SU-DHL-6 (cell line): ENCODE measurements at regions not wholly inside any gene's neighbourhood (a gene's known extent, or its start where the extent isn't known, plus 50 kb on each side); places are given as distances from the start of the nearest gene placed in this dataset.

Experiments
- H2AFZ ChIP-seq: fragments of 200-600 bp; sonication (generic); 2 replicates; pipeline ENCODE4 v1.6.1; 2014; ENCODE audit warnings: low read depth, mild to moderate bottlenecking, moderate library complexity, mixed read lengths, antibody characterized with exemption, low read length; ENCODE audit not compliant: severe bottlenecking
- H3F3A ChIP-seq: fragments of 200-600 bp; shearing (Covaris generic); 2 replicates; pipeline ENCODE4 v1.6.0; 2016; ENCODE audit warnings: antibody characterized with exemption, mild to moderate bottlenecking; ENCODE audit not compliant: insufficient read depth
- H3K27ac ChIP-seq: fragments of 200-600 bp; sonication (generic); 2 replicates; pipeline ENCODE4 v1.5.1; 2016; ENCODE audit warnings: low read depth, mild to moderate bottlenecking, low read length, moderate library complexity, mixed read lengths
- H3K27me3 ChIP-seq: fragments of 200-600 bp; sonication (generic), shearing (Covaris generic); 2 replicates; pipeline ENCODE4 v1.6.0; 2014; ENCODE audit warnings: mild to moderate bottlenecking, low read length
- H3K36me3 ChIP-seq: fragments of 200-600 bp; sonication (generic); 2 replicates; pipeline ENCODE4 v1.6.1; 2014; ENCODE audit warnings: mild to moderate bottlenecking, low read length, mixed read lengths
- H3K4me2 ChIP-seq: fragments of 300-600, 200-600 bp; shearing (Covaris generic), sonication (generic); 2 replicates; pipeline ENCODE4 v1.6.0; 2014; ENCODE audit warnings: low read length, low read depth, mild to moderate bottlenecking; ENCODE audit not compliant: poor library complexity, severe bottlenecking
- H3K4me3 ChIP-seq: fragments of 200-600 bp; sonication (generic); 2 replicates; pipeline ENCODE4 v1.5.1; 2014; ENCODE audit warnings: antibody characterized with exemption, low read length, mild to moderate bottlenecking, mixed read lengths; ENCODE audit not compliant: insufficient read depth, poor library complexity, severe bottlenecking
- H3K79me2 ChIP-seq: fragments of 200-600 bp; sonication (generic); 2 replicates; pipeline ENCODE4 v1.6.1; 2014; ENCODE audit warnings: mild to moderate bottlenecking, low read length, moderate library complexity; ENCODE audit not compliant: insufficient read depth
- H3K9ac ChIP-seq: fragments of 200-600 bp; sonication (generic); 2 replicates; pipeline ENCODE4 v1.7.0; 2014; ENCODE audit warnings: mild to moderate bottlenecking, low read length
- H3K9me2 ChIP-seq: fragments of 200-600 bp; sonication (generic); replicated peaks from 2 replicates; pipeline ENCODE4 v1.6.1; 2014; ENCODE audit warnings: low read length; ENCODE audit not compliant: insufficient read depth
- H3K9me3 ChIP-seq: fragments of 200-600 bp; sonication (generic); 2 replicates; pipeline ENCODE4 v1.6.1; 2014; ENCODE audit warnings: low read length, mixed read lengths; ENCODE audit not compliant: insufficient read depth
- H4K20me1 ChIP-seq: fragments of 200-600 bp; sonication (generic); 2 replicates; pipeline ENCODE4 v1.6.1; 2014; ENCODE audit warnings: low read depth, mild to moderate bottlenecking, antibody characterized with exemption, low read length, moderate library complexity, mixed read lengths
- EZH2phosphoT487 ChIP-seq: fragments of 200-600 bp; sonication (generic), shearing (Covaris generic); conservative IDR thresholded peaks from 2 replicates; pipeline ENCODE4 v1.6.1; 2018; ENCODE audit warnings: mild to moderate bottlenecking, antibody characterized with exemption, low read length, moderate library complexity, mixed read lengths
- TF ChIP-seq, protein P1 (sequence below): fragments of 200-600 bp; sonication (generic); IDR thresholded peaks from one replicate; pipeline ENCODE4 v1.5.1; 2017; ENCODE audit warnings: antibody characterized with exemption, mild to moderate bottlenecking, low read length, moderate library complexity; ENCODE audit not compliant: insufficient read depth, poor library complexity, severe bottlenecking

DNA sequence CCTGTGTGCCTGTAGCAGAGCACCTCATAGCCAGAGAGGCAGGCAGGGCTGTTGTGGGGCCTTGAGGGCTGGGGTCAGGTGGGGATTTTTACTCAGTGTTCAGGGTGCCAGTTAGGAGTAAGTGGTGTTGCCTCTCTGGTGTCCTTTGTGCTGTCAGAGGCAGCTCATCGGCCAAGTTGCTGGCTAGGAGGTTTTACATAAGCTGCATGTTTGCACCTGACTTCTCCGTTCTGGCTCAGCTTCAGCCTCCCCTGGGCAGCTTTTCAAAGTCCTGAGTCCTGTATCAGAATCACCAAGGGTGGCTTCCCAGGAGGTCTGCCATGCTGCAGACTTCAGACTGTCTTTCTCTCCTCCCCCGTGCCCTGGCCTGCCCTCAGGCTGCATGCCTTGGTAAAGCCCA is 242.6 kb upstream of the TPM1 start:
- H3K4me2 ChIP-seq: no peak overlapping the region
- no peaks in the 10 kb centered on the region for H3K9me2 ChIP-seq
- no peaks in the 10 kb centered on the region for H3K9me3 ChIP-seq
- H3K27ac ChIP-seq: no peak overlapping the region
- H3K27me3 ChIP-seq: no peaks in the 10 kb centered on the region
- no peaks in the 10 kb centered on the region for H3F3A ChIP-seq
- no peaks in the 10 kb centered on the region for H3K79me2 ChIP-seq
- TF ChIP-seq EZH2phosphoT487: no peak
- TF ChIP-seq, protein P1, sequence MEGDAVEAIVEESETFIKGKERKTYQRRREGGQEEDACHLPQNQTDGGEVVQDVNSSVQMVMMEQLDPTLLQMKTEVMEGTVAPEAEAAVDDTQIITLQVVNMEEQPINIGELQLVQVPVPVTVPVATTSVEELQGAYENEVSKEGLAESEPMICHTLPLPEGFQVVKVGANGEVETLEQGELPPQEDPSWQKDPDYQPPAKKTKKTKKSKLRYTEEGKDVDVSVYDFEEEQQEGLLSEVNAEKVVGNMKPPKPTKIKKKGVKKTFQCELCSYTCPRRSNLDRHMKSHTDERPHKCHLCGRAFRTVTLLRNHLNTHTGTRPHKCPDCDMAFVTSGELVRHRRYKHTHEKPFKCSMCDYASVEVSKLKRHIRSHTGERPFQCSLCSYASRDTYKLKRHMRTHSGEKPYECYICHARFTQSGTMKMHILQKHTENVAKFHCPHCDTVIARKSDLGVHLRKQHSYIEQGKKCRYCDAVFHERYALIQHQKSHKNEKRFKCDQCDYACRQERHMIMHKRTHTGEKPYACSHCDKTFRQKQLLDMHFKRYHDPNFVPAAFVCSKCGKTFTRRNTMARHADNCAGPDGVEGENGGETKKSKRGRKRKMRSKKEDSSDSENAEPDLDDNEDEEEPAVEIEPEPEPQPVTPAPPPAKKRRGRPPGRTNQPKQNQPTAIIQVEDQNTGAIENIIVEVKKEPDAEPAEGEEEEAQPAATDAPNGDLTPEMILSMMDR: no peak
- no peak overlapping the region for H3K9ac ChIP-seq
- no peaks in the 10 kb centered on the region for H3K36me3 ChIP-seq
- no peaks in the 10 kb centered on the region for H4K20me1 ChIP-seq
- H2AFZ ChIP-seq: no peak overlapping the region
- H3K4me3 ChIP-seq: no peak overlapping the region

DNA sequence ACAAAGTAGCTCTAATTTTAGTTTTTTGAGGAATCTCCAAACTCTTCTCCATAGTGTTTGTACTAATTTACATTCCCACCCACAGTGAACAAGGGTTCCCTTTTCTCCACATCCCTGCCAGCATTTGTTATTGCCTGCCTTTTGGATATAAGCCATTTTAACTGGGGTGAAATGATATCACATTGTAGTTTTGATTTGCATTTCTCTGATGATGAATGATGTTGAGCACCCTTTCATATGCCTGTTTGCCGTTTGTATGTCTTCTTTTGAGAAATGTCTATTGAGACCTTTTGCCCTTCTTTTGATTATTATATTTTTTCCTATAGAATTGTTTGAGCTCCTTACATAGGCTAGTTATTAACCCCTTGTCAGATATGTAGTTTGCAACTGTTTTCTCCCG is 239.9 kb upstream of the TPM1 start:
- Histone ChIP-seq H3K79me2 (no peaks in the 10 kb centered on the region), H3K9me2 (no peaks in the 10 kb centered on the region), H3K36me3 (no peaks in the 10 kb centered on the region), H4K20me1 (no peaks in the 10 kb centered on the region), H3K9me3 (no peaks in the 10 kb centered on the region), H2AFZ (no peak overlapping the region), H3F3A (no peaks in the 10 kb centered on the region), H3K27ac (no peak overlapping the region), H3K9ac (no peak overlapping the region), H3K4me2 (no peak overlapping the region), H3K27me3 (no peaks in the 10 kb centered on the region), H3K4me3 (no peak overlapping the region)
- no peak for TF ChIP-seq EZH2phosphoT487
- TF ChIP-seq, protein P1: no peak

DNA sequence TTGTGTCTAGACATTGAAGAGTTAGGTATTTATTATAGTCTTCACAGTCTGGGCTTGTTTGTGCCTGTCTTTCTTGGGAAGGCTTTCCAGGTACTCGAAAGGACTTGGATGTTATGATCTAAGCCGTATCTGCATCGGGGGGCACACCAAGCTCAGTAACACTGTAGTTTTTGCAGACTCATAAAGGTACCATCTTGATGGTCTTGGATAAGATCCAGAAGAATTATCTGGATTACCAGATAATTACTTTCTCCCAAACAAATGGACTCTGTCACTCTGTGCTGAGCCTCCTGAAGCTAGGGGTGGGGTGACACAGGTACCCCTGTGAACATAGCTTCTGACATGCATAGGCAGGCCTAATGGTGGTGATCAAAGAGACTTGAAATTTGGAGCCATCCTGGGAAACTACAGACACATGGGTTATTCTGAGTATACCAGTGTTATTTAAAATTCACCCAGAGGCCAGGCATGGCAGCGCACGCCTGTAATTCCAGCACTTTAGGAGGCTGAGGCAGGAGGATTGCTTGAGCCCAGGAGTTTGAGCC is 238.6 kb upstream of the TPM1 start:
- no peaks in the 10 kb centered on the region for H4K20me1 ChIP-seq
- no peaks in the 10 kb centered on the region for H3K9me3 ChIP-seq
- no peak overlapping the region for H3K4me3 ChIP-seq
- H3F3A ChIP-seq: no peaks in the 10 kb centered on the region
- H3K9ac ChIP-seq: no peak overlapping the region
- H3K9me2 ChIP-seq: no peaks in the 10 kb centered on the region
- H2AFZ ChIP-seq: no peak overlapping the region
- TF ChIP-seq EZH2phosphoT487: no peak
- H3K27me3 ChIP-seq: no peaks in the 10 kb centered on the region
- no peak overlapping the region for H3K4me2 ChIP-seq
- H3K36me3 ChIP-seq: no peaks in the 10 kb centered on the region
- no peak overlapping the region for H3K27ac ChIP-seq
- no peaks in the 10 kb centered on the region for H3K79me2 ChIP-seq

DNA sequence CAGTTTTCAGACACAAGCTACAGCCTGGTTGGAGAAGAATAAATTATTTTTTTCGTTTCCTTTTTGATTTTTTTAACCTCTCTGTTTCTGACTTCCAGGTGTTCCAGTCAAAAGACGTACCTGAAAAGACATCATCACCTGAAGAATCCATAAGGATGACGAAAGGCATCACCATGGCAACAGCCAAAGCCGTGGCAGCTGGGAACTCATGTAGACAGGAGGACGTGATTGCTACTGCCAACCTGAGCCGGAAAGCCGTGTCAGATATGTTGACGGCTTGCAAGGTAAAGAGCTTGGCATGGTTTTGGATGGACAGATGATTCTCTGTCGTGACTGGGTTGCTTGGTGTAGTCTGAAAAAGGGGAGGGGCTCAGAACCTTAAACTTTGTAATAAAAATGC is 237.0 kb upstream of the TPM1 start:
- Histone ChIP-seq H3K27ac (no peak overlapping the region), H3K4me3 (no peak overlapping the region), H2AFZ (no peak overlapping the region), H4K20me1 (no peaks in the 10 kb centered on the region), H3K27me3 (no peaks in the 10 kb centered on the region), H3K79me2 (no peaks in the 10 kb centered on the region), H3K4me2 (no peak overlapping the region), H3K9me3 (no peaks in the 10 kb centered on the region), H3F3A (no peaks in the 10 kb centered on the region), H3K9ac (no peak overlapping the region), H3K36me3 (no peaks in the 10 kb centered on the region), H3K9me2 (no peaks in the 10 kb centered on the region)
- TF ChIP-seq EZH2phosphoT487: no peak
- TF ChIP-seq, protein P1: no peak
